ENCODE measurements at regions not wholly inside any gene's neighbourhood (a gene's known extent, or its start where the extent isn't known, plus 50 kb on each side); places are given as distances from the start of the nearest gene placed in this dataset.
"Not testable (repeated sequence)": the region's sequence is repeated elsewhere in the genome, so short reads cannot be mapped to it uniquely, and the experiment has no call there.

DNA sequence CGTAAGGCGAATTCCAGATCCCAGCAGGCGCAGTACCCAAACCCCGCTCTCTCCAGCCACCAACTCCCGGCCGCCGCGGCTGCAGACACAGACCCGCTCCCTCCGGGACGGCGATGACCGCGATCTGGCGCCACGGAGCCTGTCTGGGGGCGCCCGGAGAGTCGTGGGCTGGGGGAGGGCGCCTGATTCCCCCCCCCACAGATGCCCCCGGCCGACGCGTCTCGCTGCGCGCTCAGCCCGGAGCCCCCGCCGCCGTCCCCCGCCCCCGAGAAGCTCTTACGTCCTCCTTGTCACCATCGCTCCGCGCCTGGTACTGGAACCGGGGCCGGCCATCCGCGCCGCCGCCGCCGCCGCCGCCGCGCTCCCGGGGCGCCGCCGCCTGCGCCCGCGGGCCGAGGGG, 173.6 kb downstream of the ATP6V0E2 start:
- DNase-seq: peak; percentile 43
- H3K23me2 ChIP-seq (ENCODE audit: insufficient read length, low read depth, low read length, poor library complexity, severe bottlenecking): peaks cover 13% of the 10 kb centered on the region
- H3K23ac ChIP-seq (ENCODE audit: insufficient read length, low read depth, low read length); H3K27ac Mint-ChIP-seq; H2BK15ac ChIP-seq (ENCODE audit: low read depth, low read length); H3K9me3 ChIP-seq (ENCODE audit: control insufficient read depth, low read depth, low read length); H3K9me3 Mint-ChIP-seq; H3K56ac ChIP-seq (ENCODE audit: insufficient read length, low read depth, low read length); H3K18ac ChIP-seq (ENCODE audit: insufficient read length, low read depth, low read length); H4K20me1 ChIP-seq (ENCODE audit: control insufficient read depth, insufficient read depth, insufficient read length); H3K4me1 ChIP-seq (ENCODE audit: insufficient read depth, low read length); H4K91ac ChIP-seq (ENCODE audit: insufficient read length, low read depth, low read length); H2BK5ac ChIP-seq (ENCODE audit: insufficient read length, low read length); H2AK5ac ChIP-seq (ENCODE audit: insufficient read length, low read length); H3K79me1 ChIP-seq (ENCODE audit: insufficient read depth, low read depth, low read length, poor library complexity, severe bottlenecking); H2AFZ ChIP-seq (ENCODE audit: low read length); H3K9ac ChIP-seq (ENCODE audit: extremely low read depth, insufficient read length, low read length); H3K36me3 Mint-ChIP-seq (ENCODE audit: insufficient read depth in 1 of 3, low read depth in 3 of 3); H3K79me2 ChIP-seq (ENCODE audit: insufficient read depth, low read length); H2BK20ac ChIP-seq (ENCODE audit: low read depth, low read length, poor library complexity, severe bottlenecking); H3K14ac ChIP-seq (ENCODE audit: insufficient read depth, low read length); H3K27me3 ChIP-seq (ENCODE audit: insufficient read depth, low read length); H3K4ac ChIP-seq (ENCODE audit: low read depth, low read length); H3K27ac ChIP-seq (ENCODE audit: insufficient read length, low read depth, low read length); H2BK12ac ChIP-seq (ENCODE audit: insufficient read length, low read depth, low read length); H4K8ac ChIP-seq (replicated peaks; ENCODE audit: insufficient read length, low read depth, low read length); H3T11ph ChIP-seq (ENCODE audit: low read length); H2BK120ac ChIP-seq (ENCODE audit: low read depth, low read length, poor library complexity, severe bottlenecking); H4K5ac ChIP-seq (ENCODE audit: insufficient read length, low read depth, low read length): not testable (repeated sequence)
- Mint-ChIP-seq H3K27me3 (ENCODE audit: low read depth) (peaks cover 65% of the 10 kb centered on the region), H3K4me1 (peaks cover 12 to 13% of the 10 kb centered on the region in 2 experiments), H3K4me3 (peak overlapping the region; percentile 59 to 85)
- no CpG with 5 or more reads among the region's 57 CpGs for WGBS (ENCODE audit: extremely low coverage, insufficient read length, low lambda C conversion rate)
- peak overlapping the region; percentile 82 for H3K4me2 ChIP-seq (ENCODE audit: insufficient read depth, insufficient read length, low read length)

DNA sequence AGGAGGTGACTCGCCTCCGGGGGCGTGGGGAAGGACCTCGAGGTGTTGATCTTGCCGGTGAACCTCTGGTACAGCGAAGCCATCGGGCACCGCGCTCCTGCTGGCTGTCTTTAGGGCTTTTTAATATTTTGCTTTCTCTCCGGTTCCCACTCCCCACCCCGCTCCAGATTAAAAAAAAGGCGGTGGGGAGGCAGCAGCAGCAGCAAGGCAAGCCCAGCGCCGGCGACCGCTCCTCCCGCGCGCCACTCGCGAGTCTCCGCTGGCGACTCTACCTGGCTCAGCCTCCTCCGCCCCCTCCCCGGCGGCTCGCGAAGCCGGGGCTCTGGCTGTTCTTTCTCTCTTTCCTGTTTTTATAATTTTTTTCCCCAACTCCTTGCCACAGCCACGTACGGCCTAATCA, 174.0 kb downstream of the ATP6V0E2 start:
- not testable (repeated sequence) for H2BK5ac ChIP-seq (ENCODE audit: insufficient read length, low read length); H4K20me1 ChIP-seq (ENCODE audit: control insufficient read depth, insufficient read depth, insufficient read length); H3K18ac ChIP-seq (ENCODE audit: insufficient read length, low read depth, low read length); H2BK20ac ChIP-seq (ENCODE audit: low read depth, low read length, poor library complexity, severe bottlenecking); H3T11ph ChIP-seq (ENCODE audit: low read length); H3K9me3 ChIP-seq (ENCODE audit: control insufficient read depth, low read depth, low read length); H4K5ac ChIP-seq (ENCODE audit: insufficient read length, low read depth, low read length); H3K23ac ChIP-seq (ENCODE audit: insufficient read length, low read depth, low read length); H3K9ac ChIP-seq (ENCODE audit: extremely low read depth, insufficient read length, low read length); H2AFZ ChIP-seq (ENCODE audit: low read length); H3K56ac ChIP-seq (ENCODE audit: insufficient read length, low read depth, low read length); H3K27ac ChIP-seq (ENCODE audit: insufficient read length, low read depth, low read length); H3K27me3 ChIP-seq (ENCODE audit: insufficient read depth, low read length); H2AK5ac ChIP-seq (ENCODE audit: insufficient read length, low read length); H4K8ac ChIP-seq (replicated peaks; ENCODE audit: insufficient read length, low read depth, low read length); H3K4ac ChIP-seq (ENCODE audit: low read depth, low read length); H3K79me1 ChIP-seq (ENCODE audit: insufficient read depth, low read depth, low read length, poor library complexity, severe bottlenecking); H3K36me3 Mint-ChIP-seq (ENCODE audit: insufficient read depth in 1 of 3, low read depth in 3 of 3); H3K27ac Mint-ChIP-seq; H2BK15ac ChIP-seq (ENCODE audit: low read depth, low read length); H4K91ac ChIP-seq (ENCODE audit: insufficient read length, low read depth, low read length); H2BK12ac ChIP-seq (ENCODE audit: insufficient read length, low read depth, low read length); H3K9me3 Mint-ChIP-seq; H3K79me2 ChIP-seq (ENCODE audit: insufficient read depth, low read length); H3K4me1 ChIP-seq (ENCODE audit: insufficient read depth, low read length); H2BK120ac ChIP-seq (ENCODE audit: low read depth, low read length, poor library complexity, severe bottlenecking); H3K14ac ChIP-seq (ENCODE audit: insufficient read depth, low read length)
- H3K4me2 ChIP-seq (ENCODE audit: insufficient read depth, insufficient read length, low read length): peak overlapping the region; percentile 82
- peak; percentile 33 for DNase-seq
- Mint-ChIP-seq H3K4me3 (peak overlapping the region; percentile 65 to 86), H3K27me3 (ENCODE audit: low read depth) (peaks cover 66% of the 10 kb centered on the region), H3K4me1 (peaks cover 12 to 13% of the 10 kb centered on the region in 2 experiments)
- whole genome bisulfite sequencing (ENCODE audit: extremely low coverage, insufficient read length, low lambda C conversion rate): no CpG with 5 or more reads among the region's 31 CpGs
- H3K23me2 ChIP-seq (ENCODE audit: insufficient read length, low read depth, low read length, poor library complexity, severe bottlenecking): peaks cover 13% of the 10 kb centered on the region
